Ishikawa (cell line): ENCODE measurements at regions not wholly inside any gene's neighbourhood (a gene's known extent, or its start where the extent isn't known, plus 50 kb on each side); places are given as distances from the start of the nearest gene placed in this dataset.

ENCODE experiments used
- CEBPB ChIP-seq: IDR thresholded peaks from 2 replicates; pipeline ENCODE4 v1.6.1; 2012
- TAF1 ChIP-seq: IDR thresholded peaks from 2 replicates; pipeline ENCODE4 v1.6.1; 2012; ENCODE audit warnings: low read depth, mild to moderate bottlenecking
- ZBTB7A ChIP-seq: IDR thresholded peaks from 2 replicates; pipeline ENCODE4 v1.6.1; 2012; ENCODE audit warnings: low read depth
- TF ChIP-seq, protein P1 (sequence below): IDR thresholded peaks from 2 replicates; pipeline ENCODE4 v1.6.1; 2012
- TF ChIP-seq, protein P2 (sequence below): IDR thresholded peaks from 2 replicates; pipeline ENCODE4 v1.6.1; 2012; ENCODE audit warnings: low read depth, mild to moderate bottlenecking

DNA sequence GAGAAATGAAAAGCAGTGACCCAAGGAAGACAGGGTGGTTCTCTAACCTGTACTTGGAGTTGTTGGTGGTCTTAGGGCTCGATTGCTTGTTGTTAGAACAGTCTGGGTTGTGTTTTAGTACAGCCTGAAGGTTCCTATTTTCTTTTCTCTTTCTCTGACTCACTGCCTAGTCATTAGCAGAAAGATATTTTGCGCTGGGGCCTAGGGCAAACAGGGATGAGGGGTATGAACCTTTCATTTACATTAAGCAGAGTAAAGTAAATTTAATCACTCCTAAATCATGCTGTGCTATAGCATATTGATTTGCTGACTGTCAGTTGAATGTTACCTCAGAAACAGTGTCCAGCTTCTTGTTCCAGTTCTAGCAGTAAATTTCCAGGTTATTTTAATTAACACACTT, 197.2 kb downstream of the RWDD3 start:
- TF ChIP-seq TAF1, result no peak
- TF ChIP-seq CEBPB, result no peak
- TF ChIP-seq, protein P1, sequence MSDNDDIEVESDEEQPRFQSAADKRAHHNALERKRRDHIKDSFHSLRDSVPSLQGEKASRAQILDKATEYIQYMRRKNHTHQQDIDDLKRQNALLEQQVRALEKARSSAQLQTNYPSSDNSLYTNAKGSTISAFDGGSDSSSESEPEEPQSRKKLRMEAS, result no peak
- no peak for TF ChIP-seq ZBTB7A
- TF ChIP-seq, protein P2, sequence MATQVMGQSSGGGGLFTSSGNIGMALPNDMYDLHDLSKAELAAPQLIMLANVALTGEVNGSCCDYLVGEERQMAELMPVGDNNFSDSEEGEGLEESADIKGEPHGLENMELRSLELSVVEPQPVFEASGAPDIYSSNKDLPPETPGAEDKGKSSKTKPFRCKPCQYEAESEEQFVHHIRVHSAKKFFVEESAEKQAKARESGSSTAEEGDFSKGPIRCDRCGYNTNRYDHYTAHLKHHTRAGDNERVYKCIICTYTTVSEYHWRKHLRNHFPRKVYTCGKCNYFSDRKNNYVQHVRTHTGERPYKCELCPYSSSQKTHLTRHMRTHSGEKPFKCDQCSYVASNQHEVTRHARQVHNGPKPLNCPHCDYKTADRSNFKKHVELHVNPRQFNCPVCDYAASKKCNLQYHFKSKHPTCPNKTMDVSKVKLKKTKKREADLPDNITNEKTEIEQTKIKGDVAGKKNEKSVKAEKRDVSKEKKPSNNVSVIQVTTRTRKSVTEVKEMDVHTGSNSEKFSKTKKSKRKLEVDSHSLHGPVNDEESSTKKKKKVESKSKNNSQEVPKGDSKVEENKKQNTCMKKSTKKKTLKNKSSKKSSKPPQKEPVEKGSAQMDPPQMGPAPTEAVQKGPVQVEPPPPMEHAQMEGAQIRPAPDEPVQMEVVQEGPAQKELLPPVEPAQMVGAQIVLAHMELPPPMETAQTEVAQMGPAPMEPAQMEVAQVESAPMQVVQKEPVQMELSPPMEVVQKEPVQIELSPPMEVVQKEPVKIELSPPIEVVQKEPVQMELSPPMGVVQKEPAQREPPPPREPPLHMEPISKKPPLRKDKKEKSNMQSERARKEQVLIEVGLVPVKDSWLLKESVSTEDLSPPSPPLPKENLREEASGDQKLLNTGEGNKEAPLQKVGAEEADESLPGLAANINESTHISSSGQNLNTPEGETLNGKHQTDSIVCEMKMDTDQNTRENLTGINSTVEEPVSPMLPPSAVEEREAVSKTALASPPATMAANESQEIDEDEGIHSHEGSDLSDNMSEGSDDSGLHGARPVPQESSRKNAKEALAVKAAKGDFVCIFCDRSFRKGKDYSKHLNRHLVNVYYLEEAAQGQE, result no peak
